ENCODE measurements at regions not wholly inside any gene's neighbourhood (a gene's known extent, or its start where the extent isn't known, plus 50 kb on each side); places are given as distances from the start of the nearest gene placed in this dataset.
"Not testable (repeated sequence)": the region's sequence is repeated elsewhere in the genome, so short reads cannot be mapped to it uniquely, and the experiment has no call there.

GRCh38 chr21:5117666-5118295 is 5403.6 kb upstream of the TPTE start:
- H3K27ac ChIP-seq; H3K4me3 ChIP-seq; ATAC-seq; DNase-seq; H3K36me3 ChIP-seq; H3K4me1 ChIP-seq; H3K9me3 ChIP-seq; intact Hi-C loops (cut with DNase I); H3K27me3 ChIP-seq: not testable (repeated sequence)

DNA sequence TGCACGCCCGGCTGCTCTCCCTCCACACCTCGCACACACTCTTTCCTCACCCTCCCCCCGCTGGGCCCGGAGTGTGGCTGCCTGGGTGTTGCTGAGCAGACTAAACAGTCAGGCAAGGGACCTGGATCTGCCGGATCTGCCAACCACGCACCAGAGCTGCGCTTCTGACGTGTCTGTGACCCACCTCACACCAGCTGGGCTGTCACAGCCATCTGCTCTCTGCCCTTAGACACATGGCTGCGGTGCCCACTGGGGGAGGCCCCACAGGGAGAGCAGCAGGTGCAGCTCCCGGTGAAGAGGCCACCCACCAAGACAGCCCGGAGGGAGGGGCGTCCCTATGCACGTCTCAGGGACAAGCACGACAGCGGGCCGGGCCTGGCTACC is 5403.1 kb upstream of the TPTE start:
- ATAC-seq; H3K4me3 ChIP-seq; DNase-seq; H3K9me3 ChIP-seq; H3K27me3 ChIP-seq; H3K36me3 ChIP-seq; intact Hi-C loops (cut with DNase I); H3K4me1 ChIP-seq; H3K27ac ChIP-seq: not testable (repeated sequence)

- H3K9me3 ChIP-seq; intact Hi-C loops (cut with DNase I); ATAC-seq; H3K4me1 ChIP-seq; H3K4me3 ChIP-seq; H3K27me3 ChIP-seq; DNase-seq; H3K36me3 ChIP-seq; H3K27ac ChIP-seq: not testable (repeated sequence)
Observed at GRCh38 chr21:5119179-5119578, 5402.2 kb upstream of the TPTE start.

- DNase-seq; intact Hi-C loops (cut with DNase I); H3K4me1 ChIP-seq; H3K4me3 ChIP-seq; ATAC-seq; H3K27me3 ChIP-seq; H3K9me3 ChIP-seq; H3K27ac ChIP-seq; H3K36me3 ChIP-seq: not testable (repeated sequence)
Observed at GRCh38 chr21:5121399-5121798, 5400.0 kb upstream of the TPTE start.

GRCh38 chr21:5121849-5122248 is 5399.5 kb upstream of the TPTE start:
- intact Hi-C loops (cut with DNase I); H3K27ac ChIP-seq; H3K9me3 ChIP-seq; DNase-seq; H3K4me1 ChIP-seq; H3K4me3 ChIP-seq; H3K27me3 ChIP-seq; H3K36me3 ChIP-seq: not testable (repeated sequence)
- peak; percentile 37 for ATAC-seq

DNA sequence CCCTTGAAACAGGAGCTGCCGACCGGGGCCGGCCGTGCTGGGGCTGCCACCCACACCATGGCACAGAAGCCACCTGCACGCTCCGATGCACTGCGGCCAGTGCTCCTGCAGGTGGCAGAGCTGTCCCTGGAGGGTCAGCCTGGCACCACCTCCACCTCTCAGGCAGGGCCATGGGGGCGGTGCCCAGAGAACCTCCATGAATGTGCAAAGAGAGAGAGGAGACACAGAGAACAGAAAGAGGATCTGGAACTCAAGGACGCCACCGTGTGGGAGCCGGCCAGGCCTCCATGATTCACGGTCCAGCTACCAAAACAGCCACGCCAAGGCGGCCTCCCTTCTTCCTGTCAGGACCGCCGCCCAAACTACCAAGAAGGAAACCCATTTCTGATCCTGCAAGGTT is 5397.7 kb upstream of the TPTE start:
- peak; percentile 89 for DNase-seq
- H3K4me3 ChIP-seq; H3K9me3 ChIP-seq; H3K27ac ChIP-seq; H3K4me1 ChIP-seq; intact Hi-C loops (cut with DNase I); H3K27me3 ChIP-seq; H3K36me3 ChIP-seq: not testable (repeated sequence)
- TF ChIP-seq, protein P1, sequence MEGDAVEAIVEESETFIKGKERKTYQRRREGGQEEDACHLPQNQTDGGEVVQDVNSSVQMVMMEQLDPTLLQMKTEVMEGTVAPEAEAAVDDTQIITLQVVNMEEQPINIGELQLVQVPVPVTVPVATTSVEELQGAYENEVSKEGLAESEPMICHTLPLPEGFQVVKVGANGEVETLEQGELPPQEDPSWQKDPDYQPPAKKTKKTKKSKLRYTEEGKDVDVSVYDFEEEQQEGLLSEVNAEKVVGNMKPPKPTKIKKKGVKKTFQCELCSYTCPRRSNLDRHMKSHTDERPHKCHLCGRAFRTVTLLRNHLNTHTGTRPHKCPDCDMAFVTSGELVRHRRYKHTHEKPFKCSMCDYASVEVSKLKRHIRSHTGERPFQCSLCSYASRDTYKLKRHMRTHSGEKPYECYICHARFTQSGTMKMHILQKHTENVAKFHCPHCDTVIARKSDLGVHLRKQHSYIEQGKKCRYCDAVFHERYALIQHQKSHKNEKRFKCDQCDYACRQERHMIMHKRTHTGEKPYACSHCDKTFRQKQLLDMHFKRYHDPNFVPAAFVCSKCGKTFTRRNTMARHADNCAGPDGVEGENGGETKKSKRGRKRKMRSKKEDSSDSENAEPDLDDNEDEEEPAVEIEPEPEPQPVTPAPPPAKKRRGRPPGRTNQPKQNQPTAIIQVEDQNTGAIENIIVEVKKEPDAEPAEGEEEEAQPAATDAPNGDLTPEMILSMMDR (IDR thresholded peaks at IDR 0.05): peak; percentile 39
- peak; percentile 81 for ATAC-seq

GRCh38 chr21:5128261-5128660 is 5393.1 kb upstream of the TPTE start:
- H3K36me3 ChIP-seq; H3K4me1 ChIP-seq; H3K9me3 ChIP-seq; H3K27ac ChIP-seq; intact Hi-C loops (cut with DNase I); H3K27me3 ChIP-seq: not testable (repeated sequence)
- ATAC-seq (peak; percentile 92), DNase-seq (peak; percentile 98)
- H3K4me3 ChIP-seq: peak overlapping the region; percentile 43

DNA sequence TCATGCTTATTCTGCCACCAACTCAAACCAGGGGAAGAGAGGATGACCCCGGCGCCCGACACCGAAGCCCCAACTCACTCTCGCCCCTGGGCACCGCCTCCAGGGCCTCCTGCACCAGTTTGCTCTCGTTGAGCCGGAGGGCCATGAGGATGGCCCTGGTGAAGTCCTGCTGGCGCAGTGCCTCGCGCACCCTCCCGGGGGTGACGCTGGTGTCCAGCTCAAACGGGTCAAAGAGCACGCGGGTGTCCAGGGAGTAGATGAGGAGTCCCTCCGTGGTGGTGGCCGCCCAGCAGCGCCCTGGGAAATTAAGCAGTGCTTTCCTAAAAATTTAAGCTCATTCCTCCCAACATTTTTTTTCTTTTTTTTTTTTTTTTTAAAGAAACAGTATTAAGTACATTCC is 5387.6 kb upstream of the TPTE start:
- H3K27me3 ChIP-seq; DNase-seq; H3K4me3 ChIP-seq; H3K36me3 ChIP-seq; H3K27ac ChIP-seq; ATAC-seq; H3K9me3 ChIP-seq; intact Hi-C loops (cut with DNase I); H3K4me1 ChIP-seq: not testable (repeated sequence)

- H3K9me3 ChIP-seq; H3K27me3 ChIP-seq; H3K36me3 ChIP-seq; ATAC-seq; H3K4me1 ChIP-seq; H3K27ac ChIP-seq; H3K4me3 ChIP-seq; DNase-seq; intact Hi-C loops (cut with DNase I): not testable (repeated sequence)
Observed at GRCh38 chr21:5136406-5136805, 5385.0 kb upstream of the TPTE start.

DNA sequence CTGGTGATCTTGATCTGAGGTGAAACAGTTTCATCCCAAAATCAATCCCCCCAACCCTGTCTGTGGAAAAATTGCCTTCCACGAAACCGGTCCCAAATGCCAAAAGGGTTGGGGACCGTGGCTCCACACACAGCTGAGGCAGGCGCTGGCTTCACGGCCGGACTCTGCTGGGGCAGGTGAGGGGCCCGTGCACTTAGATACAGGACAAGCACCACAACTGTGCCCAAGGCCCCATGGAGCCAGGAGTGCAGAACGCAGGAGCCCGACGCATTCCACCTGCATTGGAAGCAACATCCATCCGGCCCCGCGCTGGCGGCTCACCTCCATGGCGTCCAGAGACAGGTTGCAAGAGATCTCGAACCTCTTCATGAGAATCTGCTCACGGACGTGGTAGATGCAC is 5384.4 kb upstream of the TPTE start:
- H3K4me1 ChIP-seq; H3K36me3 ChIP-seq; H3K4me3 ChIP-seq; DNase-seq; H3K27me3 ChIP-seq; H3K9me3 ChIP-seq; H3K27ac ChIP-seq; intact Hi-C loops (cut with DNase I); ATAC-seq: not testable (repeated sequence)

DNA sequence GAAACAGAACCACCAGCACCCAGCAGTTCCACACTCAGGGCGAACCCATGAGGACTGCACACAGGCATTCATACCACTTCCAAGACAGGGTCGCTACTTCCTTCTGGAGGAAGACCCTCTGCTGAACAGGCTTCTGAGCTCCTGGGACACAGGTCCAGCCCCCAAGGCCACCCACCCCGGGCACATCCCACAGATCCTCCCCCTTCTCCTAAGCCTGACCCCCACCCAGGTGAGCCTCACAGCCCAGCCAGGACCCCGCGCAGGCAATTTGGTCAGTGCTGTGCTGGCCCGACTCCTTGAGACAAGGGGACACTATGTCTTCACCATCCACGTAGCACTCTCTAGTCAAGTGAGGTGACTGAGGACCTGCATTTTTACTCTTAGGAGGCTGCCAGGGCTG is 5382.7 kb upstream of the TPTE start:
- H3K4me3 ChIP-seq; H3K9me3 ChIP-seq; ATAC-seq; intact Hi-C loops (cut with DNase I); H3K36me3 ChIP-seq; H3K27ac ChIP-seq; H3K4me1 ChIP-seq; H3K27me3 ChIP-seq: not testable (repeated sequence)
- DNase-seq: peak; percentile 3

DNA sequence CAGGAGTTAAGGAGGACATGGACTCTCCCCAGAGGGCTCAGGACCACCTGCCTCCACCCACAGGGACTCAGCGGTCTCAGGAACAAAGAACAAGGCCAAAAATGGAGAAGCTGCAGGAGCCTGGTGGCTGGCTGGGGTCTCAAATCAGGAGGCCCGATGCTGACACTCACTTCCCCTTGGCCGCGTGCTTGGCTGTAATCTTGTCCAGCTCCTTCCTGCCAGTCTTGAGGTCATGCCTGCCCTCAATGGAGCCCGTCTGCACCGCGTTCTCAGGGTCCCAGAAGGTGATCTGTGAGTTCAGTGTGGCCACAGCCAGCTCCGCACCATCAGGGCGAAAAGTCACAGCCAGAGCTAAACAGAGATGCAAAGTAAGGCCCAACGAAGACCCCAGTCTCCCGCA is 5381.9 kb upstream of the TPTE start:
- H3K4me1 ChIP-seq; H3K9me3 ChIP-seq; H3K27ac ChIP-seq; H3K36me3 ChIP-seq; H3K27me3 ChIP-seq; DNase-seq; H3K4me3 ChIP-seq; intact Hi-C loops (cut with DNase I): not testable (repeated sequence)
- peak; percentile 45 for ATAC-seq

DNA sequence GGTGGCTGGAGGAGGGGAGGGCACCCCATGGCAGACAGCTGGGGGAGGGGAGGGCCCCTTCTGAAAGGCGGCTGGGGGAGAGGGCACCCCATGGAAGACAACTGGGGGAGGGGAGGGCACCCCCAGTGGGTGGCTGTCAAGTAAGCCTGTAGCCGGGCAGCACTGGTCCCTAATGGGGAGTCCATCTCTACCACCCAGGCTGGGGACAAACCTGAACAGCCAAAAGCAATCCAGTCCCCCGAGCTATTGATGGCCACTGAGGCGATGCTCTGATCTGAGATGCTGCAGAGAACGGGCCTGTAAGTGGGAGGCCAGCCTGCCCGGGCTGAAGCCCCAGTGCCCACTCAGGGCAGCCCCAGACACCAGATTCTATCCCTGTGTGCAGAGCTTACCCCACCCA is 5378.4 kb upstream of the TPTE start:
- peak; percentile 3 for DNase-seq
- H3K9me3 ChIP-seq; H3K36me3 ChIP-seq; H3K4me1 ChIP-seq; ATAC-seq; intact Hi-C loops (cut with DNase I); H3K4me3 ChIP-seq; H3K27ac ChIP-seq; H3K27me3 ChIP-seq: not testable (repeated sequence)

GRCh38 chr21:5144731-5145130 is 5376.7 kb upstream of the TPTE start:
- ATAC-seq; intact Hi-C loops (cut with DNase I); H3K4me1 ChIP-seq; H3K4me3 ChIP-seq; H3K27ac ChIP-seq; H3K36me3 ChIP-seq; H3K9me3 ChIP-seq; H3K27me3 ChIP-seq: not testable (repeated sequence)
- peak; percentile 17 for DNase-seq
